WERI-Rb-1 (cell line): ENCODE measurements at regions not wholly inside any gene's neighbourhood (a gene's known extent, or its start where the extent isn't known, plus 50 kb on each side); places are given as distances from the start of the nearest gene placed in this dataset.

Experiments
- DNase-seq: peaks from one replicate; pipeline ENCODE4 v3.0.0-alpha.2; 2020
- H3K27ac ChIP-seq: fragments of 250-450 bp; sonication (Bioruptor Pico); 2 replicates; pipeline ENCODE4 v1.5.1; 2020; ENCODE audit warnings: mild to moderate bottlenecking, moderate library complexity
- H3K27me3 ChIP-seq: fragments of 250-450 bp; sonication (Bioruptor Pico); 2 replicates; pipeline ENCODE4 v1.5.1; 2021; ENCODE audit warnings: mild to moderate bottlenecking, low read depth, moderate library complexity; ENCODE audit not compliant: insufficient read depth, severe bottlenecking
- H3K36me3 ChIP-seq: fragments of 250-450 bp; sonication (Bioruptor Pico); 2 replicates; pipeline ENCODE4 v1.5.1; 2020; ENCODE audit warnings: mild to moderate bottlenecking, moderate library complexity
- H3K4me3 ChIP-seq: 2 replicates; pipeline ENCODE4 v1.5.1; 2011; ENCODE audit warnings: low read depth, mild to moderate bottlenecking, control low read depth, low read length
- H3K9me3 ChIP-seq: fragments of 250-450 bp; sonication (Bioruptor Pico); 2 replicates; pipeline ENCODE4 v1.5.1; 2021; ENCODE audit warnings: mild to moderate bottlenecking, moderate library complexity; ENCODE audit not compliant: severe bottlenecking
- CTCF ChIP-seq: IDR thresholded peaks from 2 replicates; pipeline ENCODE4 v1.5.1; 2011; ENCODE audit warnings: low read depth, mild to moderate bottlenecking, control low read depth, inconsistent platforms, low read length

DNA sequence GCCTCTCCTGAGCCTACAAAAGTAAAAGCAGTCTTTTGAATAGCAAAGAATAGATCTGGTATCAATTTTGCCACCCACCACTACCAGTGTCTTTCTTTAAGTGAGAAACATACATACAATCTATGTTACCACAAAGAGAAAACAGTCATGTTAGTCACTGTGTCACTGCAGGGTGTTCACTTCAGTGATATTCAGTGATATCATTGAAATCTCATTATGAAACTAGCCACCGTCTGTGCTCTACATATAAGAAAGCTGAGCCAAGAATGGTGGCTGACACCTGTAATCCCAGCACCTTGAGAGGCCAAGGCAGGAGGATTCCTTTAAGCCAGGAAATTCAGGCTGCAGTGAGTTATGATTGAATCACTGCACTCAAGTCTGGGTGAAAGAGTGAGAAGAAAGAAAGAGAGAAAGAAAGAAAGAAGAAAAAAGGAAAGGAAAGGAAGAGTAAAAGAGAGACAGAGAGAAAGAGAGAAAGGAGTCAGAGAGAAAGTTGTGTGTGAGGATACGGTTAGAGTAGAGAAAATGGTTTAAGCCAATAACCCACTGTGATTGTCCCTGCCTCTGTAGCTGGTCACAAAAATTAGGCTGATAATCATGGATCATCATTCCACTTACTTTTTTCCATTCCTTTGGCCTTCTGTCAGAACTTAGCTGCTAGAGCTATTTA is 847.1 kb downstream of the FAM181B start:
- H3K9me3 ChIP-seq, result no peaks in the 10 kb centered on the region
- H3K36me3 ChIP-seq, result no peaks in the 10 kb centered on the region
- TF ChIP-seq CTCF, result no peak
- no peak overlapping the region for H3K4me3 ChIP-seq
- H3K27me3 ChIP-seq, result no peaks in the 10 kb centered on the region
- DNase-seq, result no peak
- H3K27ac ChIP-seq, result no peak overlapping the region

DNA sequence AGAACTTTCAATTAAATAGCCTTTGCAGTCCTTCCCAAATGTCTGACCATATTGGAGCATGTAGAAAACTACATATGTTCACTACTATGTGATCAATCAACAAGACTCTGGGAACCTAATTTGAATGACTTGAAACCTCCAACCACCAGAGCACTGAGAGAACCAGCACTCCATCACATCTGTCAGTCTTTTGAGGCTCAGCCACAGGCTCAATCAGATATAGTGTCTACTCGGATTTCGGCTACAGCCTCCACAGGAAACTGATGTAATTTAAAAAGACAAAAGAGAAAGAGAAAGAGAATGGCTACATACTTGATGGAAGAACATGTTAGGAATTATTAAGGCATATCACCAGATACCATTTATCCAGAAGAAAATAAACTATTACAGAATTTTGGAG is 859.0 kb downstream of the FAM181B start:
- no peak for TF ChIP-seq CTCF
- Histone ChIP-seq H3K4me3 (no peak overlapping the region), H3K27me3 (no peaks in the 10 kb centered on the region), H3K36me3 (no peaks in the 10 kb centered on the region), H3K9me3 (no peaks in the 10 kb centered on the region), H3K27ac (no peak overlapping the region)
- DNase-seq, result no peak

- Histone ChIP-seq H3K4me3 (no peak overlapping the region), H3K27me3 (no peaks in the 10 kb centered on the region), H3K9me3 (no peaks in the 10 kb centered on the region), H3K36me3 (no peaks in the 10 kb centered on the region), H3K27ac (no peak overlapping the region)
- DNase-seq, result no peak
- TF ChIP-seq CTCF, result no peak
Observed at GRCh38 chr11:81870815-81871214, 862.8 kb downstream of the FAM181B start.

GRCh38 chr11:81870066-81870412 is 863.6 kb downstream of the FAM181B start:
- Histone ChIP-seq H3K27me3 (no peaks in the 10 kb centered on the region), H3K9me3 (no peaks in the 10 kb centered on the region), H3K36me3 (no peaks in the 10 kb centered on the region), H3K4me3 (no peak overlapping the region), H3K27ac (no peak overlapping the region)
- TF ChIP-seq CTCF, result no peak
- DNase-seq, result no peak

- TF ChIP-seq CTCF, result no peak
- no peaks in the 10 kb centered on the region for H3K36me3 ChIP-seq
- no peak overlapping the region for H3K4me3 ChIP-seq
- H3K27me3 ChIP-seq, result no peaks in the 10 kb centered on the region
- no peak overlapping the region for H3K27ac ChIP-seq
- H3K9me3 ChIP-seq, result no peaks in the 10 kb centered on the region
- no peak for DNase-seq
Observed at GRCh38 chr11:81869351-81870065, 864.2 kb downstream of the FAM181B start.
